B cell (primary cell): ENCODE measurements at regions not wholly inside any gene's neighbourhood (a gene's known extent, or its start where the extent isn't known, plus 50 kb on each side); places are given as distances from the start of the nearest gene placed in this dataset.

ENCODE experiments used
- ATAC-seq: fragments of 200-7000 bp; cut with Tn5 transposase; one replicate; pipeline ENCODE4 v1.10.0; 2021; ENCODE audit warnings: low read depth, mild to moderate bottlenecking, moderate number of reproducible peaks, moderate library complexity
- CTCF ChIA-PET: fragments of 350-600 bp; sonication (Branson Sonifier 250); formaldehyde crosslinking; loops from one replicate; lab custom pipeline; 2021; ENCODE audit warnings: antibody characterized with exemption, inconsistent platforms; lab: Charles Lee
- POLR2A ChIA-PET: fragments of 350-600 bp; sonication (Branson Sonifier 250); formaldehyde crosslinking; loops from one replicate; lab custom pipeline; 2021; ENCODE audit warnings: antibody characterized with exemption; lab: Charles Lee
- DNase-seq: peaks from one replicate; pipeline ENCODE4 v3.0.0; 2013
- H2AFZ ChIP-seq: 2 replicates; pipeline ENCODE4 v1.6.1; 2012; ENCODE audit warnings: mild to moderate bottlenecking, low read depth, low read length; ENCODE audit not compliant: insufficient read depth, poor library complexity, severe bottlenecking
- H3K27ac ChIP-seq, 2 donors: 1 replicate in 1 of 2; 2 replicates in 1 of 2; pipeline ENCODE4 v1.5.1; 2012 to 2013; ENCODE audit warnings: low read length in 2 of 2, mild to moderate bottlenecking in 2 of 2, moderate library complexity in 1 of 2
- H3K27me3 ChIP-seq, 4 experiments: fragments of 200-600 bp in 1 of 4; sonication (generic) in 1 of 4; replicated peaks in 1 of 4; 1 replicate in 2 of 4; 2 replicates in 2 of 4; pipeline versions ENCODE4 v1.6.1 to v1.7.0; 2013 to 2016; ENCODE audit warnings: low read length in 3 of 4, mild to moderate bottlenecking in 2 of 4, mixed read lengths in 1 of 4, moderate library complexity in 1 of 4; ENCODE audit not compliant: insufficient read depth in 4 of 4, control insufficient read depth in 3 of 4; ENCODE audit errors: control extremely low read depth in 1 of 4
- H3K36me3 ChIP-seq, 2 experiments: replicated peaks in 1 of 2; 1 replicate in 1 of 2; 2 replicates in 1 of 2; pipeline versions ENCODE4 v1.6.1 to v1.7.1; 2013; ENCODE audit warnings: low read length in 1 of 2; ENCODE audit not compliant: insufficient read depth in 2 of 2, control insufficient read depth in 1 of 2; ENCODE audit errors: control extremely low read depth in 1 of 2, extremely low read depth in 1 of 2
- H3K4me1 ChIP-seq, 2 donors: fragments of 200-600 bp in 1 of 2; sonication (generic) in 1 of 2; 1 replicate in 1 of 2; 2 replicates in 1 of 2; pipeline versions ENCODE4 v1.5.1 to v1.6.1; 2013 to 2017; ENCODE audit warnings: low read length in 2 of 2; ENCODE audit not compliant: control insufficient read depth in 2 of 2, insufficient read depth in 2 of 2
- H3K4me2 ChIP-seq: replicated peaks from 2 replicates; pipeline ENCODE3; 2012; ENCODE audit warnings: mild to moderate bottlenecking, low read depth, low read length; ENCODE audit not compliant: poor library complexity, severe bottlenecking
- H3K4me3 ChIP-seq, 5 experiments: fragments of 200-600 bp in 1 of 5; sonication (generic) in 1 of 5; 1 replicate in 3 of 5; 2 replicates in 2 of 5; pipeline versions ENCODE4 v1.5.1 to v1.7.0; 2011 to 2016; ENCODE audit warnings: low read length in 4 of 5, mild to moderate bottlenecking in 4 of 5, low read depth in 2 of 5, control low read depth in 1 of 5, moderate library complexity in 1 of 5; ENCODE audit not compliant: insufficient read depth in 1 of 5; ENCODE audit errors: control extremely low read depth in 1 of 5, extremely low read depth in 1 of 5
- H3K79me2 ChIP-seq: fragments of 200-600 bp; sonication (generic); one replicate; pipeline ENCODE4 v1.6.0; 2016; ENCODE audit warnings: low read length; ENCODE audit not compliant: control insufficient read depth, insufficient read depth
- H3K9ac ChIP-seq: fragments of 200-600 bp; sonication (generic); 2 replicates; pipeline ENCODE4 v1.6.1; 2017; ENCODE audit warnings: mild to moderate bottlenecking, low read length, moderate library complexity
- H3K9me3 ChIP-seq, 3 donors: one replicate each; pipeline versions ENCODE4 v1.6.1 to v1.7.1; 2013; ENCODE audit warnings: low read length in 2 of 3; ENCODE audit not compliant: control insufficient read depth in 2 of 3, insufficient read depth in 1 of 3; ENCODE audit errors: control extremely low read depth in 1 of 3
- H4K20me1 ChIP-seq: 2 replicates; pipeline ENCODE4 v1.6.0; 2012; ENCODE audit warnings: mild to moderate bottlenecking, low read length; ENCODE audit not compliant: insufficient read depth, control insufficient read depth, poor library complexity, severe bottlenecking
- H3K27ac Mint-ChIP-seq: one replicate; pipeline ENCODE4 v1.8.0; 2021; ENCODE audit warnings: mixed read lengths
- H3K27me3 Mint-ChIP-seq: one replicate; pipeline ENCODE4 v1.8.0; 2021; ENCODE audit warnings: mixed read lengths
- H3K4me1 Mint-ChIP-seq: one replicate; pipeline ENCODE4 v1.8.0; 2021; ENCODE audit warnings: mixed read lengths
- H3K4me3 Mint-ChIP-seq: one replicate; pipeline ENCODE4 v1.8.0; 2021; ENCODE audit warnings: mixed read lengths
- H3K9me3 Mint-ChIP-seq: one replicate; pipeline ENCODE4 v1.8.0; 2022; ENCODE audit warnings: mixed read lengths; ENCODE audit not compliant: insufficient read depth
- CTCF ChIP-seq: fragments of 200-600 bp; IDR thresholded peaks from one replicate; pipeline ENCODE4 v1.8.0; 2022; ENCODE audit warnings: antibody characterized with exemption, mild to moderate bottlenecking
- EZH2 ChIP-seq: IDR thresholded peaks from 2 replicates; pipeline ENCODE4 v1.6.1; 2012; ENCODE audit warnings: borderline replicate concordance, low read depth, mild to moderate bottlenecking, moderate library complexity, low read length; ENCODE audit not compliant: insufficient read depth, poor library complexity, severe bottlenecking
- WGBS: methylation state at CpG from one replicate; pipeline ENCODE4 v1.1.5; 2013; ENCODE audit warnings: missing lambda C conversion rate; ENCODE audit not compliant: insufficient coverage; 5-methylcytosine and 5-hydroxymethylcytosine counted together
- intact Hi-C: fragments of 100-400 bp; cut with micrococcal nuclease; formaldehyde crosslinking; loops from one replicate; pipeline ENCODE4 v1.10.0; 2022

GRCh38 chr6:2557181-2557720, 193.5 kb downstream of the MYLK4 start:
- ChIA-PET CTCF (no interaction called here), POLR2A (no interaction called here)
- intact Hi-C loops: no loop called here

GRCh38 chr6:2556761-2557160, 194.0 kb downstream of the MYLK4 start:
- peaks cover 0 to 5% (median 1%) of the 10 kb centered on the region in 4 experiments for H3K27me3 ChIP-seq
- H3K79me2 ChIP-seq: no peaks in the 10 kb centered on the region
- H3K36me3 ChIP-seq: no peaks in the 10 kb centered on the region
- intact Hi-C loops: no loop called here
- Mint-ChIP-seq H3K4me1 (no peaks in the 10 kb centered on the region), H3K27me3 (peaks cover 37% of the 10 kb centered on the region), H3K9me3 (no peaks in the 10 kb centered on the region), H3K27ac (no peak overlapping the region), H3K4me3 (no peak overlapping the region)
- H3K27ac ChIP-seq: no peak overlapping the region
- CTCF ChIA-PET: no interaction called here
- H3K4me1 ChIP-seq: no peaks in the 10 kb centered on the region
- H3K9ac ChIP-seq: no peak overlapping the region
- no peak overlapping the region for H3K4me3 ChIP-seq
- H3K4me2 ChIP-seq: no peak overlapping the region
- no peak overlapping the region for H2AFZ ChIP-seq
- DNase-seq (no peak), ATAC-seq (no peak)
- POLR2A ChIA-PET: no interaction called here
- no peaks in the 10 kb centered on the region for H4K20me1 ChIP-seq
- TF ChIP-seq EZH2 (no peak), CTCF (no peak)
- no CpG with 5 or more reads among the region's 5 CpGs for WGBS
- H3K9me3 ChIP-seq: no peaks in the 10 kb centered on the region

More at GRCh38 chr6:2557181-2557720, 193.5 kb downstream of the MYLK4 start:
- no peaks in the 10 kb centered on the region for H3K9me3 Mint-ChIP-seq
- no peak overlapping the region for H2AFZ ChIP-seq
- H3K4me3 ChIP-seq: no peak overlapping the region
- H3K36me3 ChIP-seq: no peaks in the 10 kb centered on the region
- H3K4me1 Mint-ChIP-seq: no peaks in the 10 kb centered on the region
- H3K27me3 Mint-ChIP-seq: peaks cover 37% of the 10 kb centered on the region
- H3K79me2 ChIP-seq: no peaks in the 10 kb centered on the region
- H3K4me2 ChIP-seq: no peak overlapping the region
- DNase-seq: no peak
- H3K9ac ChIP-seq: no peak overlapping the region
- H3K4me3 Mint-ChIP-seq: no peak overlapping the region
- no peaks in the 10 kb centered on the region for H4K20me1 ChIP-seq
- WGBS: 98% methylated on average over 6 of the region's 7 CpGs
- peaks cover 0 to 5% (median 1%) of the 10 kb centered on the region in 4 experiments for H3K27me3 ChIP-seq
- no peak for ATAC-seq
- no peaks in the 10 kb centered on the region for H3K4me1 ChIP-seq
- no peak overlapping the region for H3K27ac Mint-ChIP-seq
- H3K27ac ChIP-seq: no peak overlapping the region
- TF ChIP-seq CTCF (no peak), EZH2 (no peak)
- H3K9me3 ChIP-seq: no peaks in the 10 kb centered on the region
